GM23338 (cell line): ENCODE measurements at regions not wholly inside any gene's neighbourhood (a gene's known extent, or its start where the extent isn't known, plus 50 kb on each side); places are given as distances from the start of the nearest gene placed in this dataset.

Source experiments
- ATAC-seq: fragments of 200-7000 bp; cut with Tn5 transposase; 3 replicates; pipeline ENCODE4 v1.9.1; 2020
- DNase-seq: peaks from one replicate; pipeline ENCODE4 v3.0.0-alpha.2; 2015; ENCODE audit warnings: low spot score
- H2AFZ ChIP-seq: fragments of 200-600 bp; sonication (generic); 2 replicates; pipeline ENCODE4 v1.8.0; 2016; ENCODE audit warnings: antibody characterized with exemption, mild to moderate bottlenecking, moderate library complexity
- H3F3A ChIP-seq: fragments of 200-600 bp; sonication (generic); replicated peaks from 2 replicates; pipeline ENCODE4 v1.8.0; 2017; ENCODE audit warnings: antibody characterized with exemption, mixed run types, low read depth
- H3K27ac ChIP-seq: fragments of 200-600 bp; sonication (generic); 2 replicates; pipeline ENCODE4 v1.6.1; 2016; ENCODE audit warnings: low read depth
- H3K27me3 ChIP-seq: fragments of 200-600 bp; sonication (generic); 2 replicates; pipeline ENCODE4 v1.8.0; 2016; ENCODE audit warnings: mild to moderate bottlenecking, mixed run types, moderate library complexity; ENCODE audit not compliant: insufficient read depth
- H3K36me3 ChIP-seq: fragments of 200-600 bp; sonication (generic); 2 replicates; pipeline ENCODE4 v1.8.0; 2016; ENCODE audit warnings: mild to moderate bottlenecking; ENCODE audit not compliant: insufficient read depth
- H3K4me1 ChIP-seq: fragments of 200-600 bp; sonication (generic); 2 replicates; pipeline ENCODE4 v1.8.0; 2016; ENCODE audit warnings: mild to moderate bottlenecking, moderate library complexity; ENCODE audit not compliant: insufficient read depth
- H3K4me2 ChIP-seq: fragments of 200-600 bp; sonication (generic); 2 replicates; pipeline ENCODE4 v1.7.1; 2017; ENCODE audit warnings: mixed run types
- H3K4me3 ChIP-seq: fragments of 200-600 bp; sonication (generic); 2 replicates; pipeline ENCODE4 v1.6.1; 2016; ENCODE audit warnings: mixed run types
- H3K79me2 ChIP-seq: fragments of 200-600 bp; sonication (generic); replicated peaks from 2 replicates; pipeline ENCODE4 v1.8.0; 2017; ENCODE audit warnings: mild to moderate bottlenecking; ENCODE audit not compliant: insufficient read depth
- H3K9me2 ChIP-seq: fragments of 200-600 bp; sonication (generic); 2 replicates; pipeline ENCODE4 v1.8.0; 2017; ENCODE audit not compliant: insufficient read depth
- H4K20me1 ChIP-seq: fragments of 200-600 bp; sonication (generic); replicated peaks from 2 replicates; pipeline ENCODE4 v1.8.0; 2017; ENCODE audit warnings: mild to moderate bottlenecking; ENCODE audit not compliant: insufficient read depth
- H3K27ac Mint-ChIP-seq: 2 replicates; pipeline ENCODE4 v1.8.0; 2020; ENCODE audit warnings: inconsistent platforms, mild to moderate bottlenecking, moderate library complexity, mixed read lengths
- H3K27me3 Mint-ChIP-seq: 3 replicates; pipeline ENCODE4 v1.8.0; 2022; ENCODE audit warnings: low read depth, mild to moderate bottlenecking, moderate library complexity, mixed read lengths, inconsistent platforms; ENCODE audit not compliant: insufficient read depth, poor library complexity
- H3K36me3 Mint-ChIP-seq: 3 replicates; pipeline ENCODE4 v1.8.0; 2021; ENCODE audit warnings: low read depth, mild to moderate bottlenecking, inconsistent platforms, moderate library complexity, mixed read lengths
- H3K4me1 Mint-ChIP-seq: 3 replicates; pipeline ENCODE4 v1.8.0; 2020; ENCODE audit warnings: mild to moderate bottlenecking, inconsistent platforms, mixed read lengths
- H3K4me3 Mint-ChIP-seq: 3 replicates; pipeline ENCODE4 v1.8.0; 2021; ENCODE audit warnings: moderate library complexity, mild to moderate bottlenecking, inconsistent platforms, mixed read lengths
- H3K9me3 Mint-ChIP-seq: 3 replicates; pipeline ENCODE4 v1.8.0; 2020; ENCODE audit warnings: moderate library complexity, mild to moderate bottlenecking, inconsistent platforms, mixed read lengths
- CREB1 ChIP-seq: fragments of 250-450 bp; sonication (Bioruptor Pico); IDR thresholded peaks from 2 replicates; pipeline ENCODE4 v1.5.0; 2020; ENCODE audit warnings: low read depth, mild to moderate bottlenecking, moderate library complexity
- JUNB ChIP-seq: IDR thresholded peaks from one replicate; pipeline ENCODE4 v1.6.1; 2016; ENCODE audit warnings: antibody characterized with exemption; ENCODE audit not compliant: unreplicated experiment
- NANOG ChIP-seq: IDR thresholded peaks from 2 replicates; pipeline ENCODE4 v1.6.1; 2016; ENCODE audit warnings: antibody characterized with exemption, borderline replicate concordance
- POLR2AphosphoS5 ChIP-seq: IDR thresholded peaks from 2 replicates; pipeline ENCODE4 v1.6.1; 2016; ENCODE audit warnings: antibody characterized with exemption, low read depth
- ZNF114 ChIP-seq: fragments of 250-450 bp; sonication (Bioruptor Pico); IDR thresholded peaks from 2 replicates; pipeline ENCODE4 v1.5.0; 2020; ENCODE audit warnings: mild to moderate bottlenecking, moderate library complexity
- ZNF331 ChIP-seq: fragments of 250-450 bp; sonication (Bioruptor Pico); IDR thresholded peaks from 2 replicates; pipeline ENCODE4 v1.5.0; 2020; ENCODE audit warnings: low read depth, mild to moderate bottlenecking, moderate library complexity
- TF ChIP-seq, protein P1 (sequence below): IDR thresholded peaks from one replicate; pipeline ENCODE4 v1.6.1; 2018; ENCODE audit warnings: antibody characterized with exemption; ENCODE audit not compliant: unreplicated experiment
- TF ChIP-seq, protein P2 (sequence below), 2 experiments: fragments of 200-600 bp in 1 of 2; sonication (generic) in 1 of 2; conservative IDR thresholded peaks; 2 replicates each; pipeline versions ENCODE4 v1.5.1 to v1.6.1; 2016 to 2017; ENCODE audit warnings: antibody characterized with exemption in 2 of 2, low read depth in 2 of 2, mild to moderate bottlenecking in 2 of 2, moderate library complexity in 1 of 2

DNA sequence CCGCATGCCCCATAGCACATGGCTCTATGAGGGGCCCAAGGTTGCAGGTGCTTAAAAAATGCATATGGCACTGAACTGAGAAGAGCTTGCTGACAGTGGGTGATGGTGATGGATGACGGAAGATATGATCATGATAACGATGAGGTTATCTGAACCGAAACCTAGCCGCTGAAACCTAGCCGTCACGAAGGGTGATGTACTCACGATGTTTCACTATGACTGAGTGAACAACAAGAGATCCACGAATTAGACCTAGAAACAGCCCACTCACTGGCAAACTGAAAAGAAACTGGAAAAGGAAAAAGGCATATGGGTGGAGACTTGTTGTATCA lies 57.6 kb upstream of the BCL6 start (continued):
- TF ChIP-seq, protein P1, sequence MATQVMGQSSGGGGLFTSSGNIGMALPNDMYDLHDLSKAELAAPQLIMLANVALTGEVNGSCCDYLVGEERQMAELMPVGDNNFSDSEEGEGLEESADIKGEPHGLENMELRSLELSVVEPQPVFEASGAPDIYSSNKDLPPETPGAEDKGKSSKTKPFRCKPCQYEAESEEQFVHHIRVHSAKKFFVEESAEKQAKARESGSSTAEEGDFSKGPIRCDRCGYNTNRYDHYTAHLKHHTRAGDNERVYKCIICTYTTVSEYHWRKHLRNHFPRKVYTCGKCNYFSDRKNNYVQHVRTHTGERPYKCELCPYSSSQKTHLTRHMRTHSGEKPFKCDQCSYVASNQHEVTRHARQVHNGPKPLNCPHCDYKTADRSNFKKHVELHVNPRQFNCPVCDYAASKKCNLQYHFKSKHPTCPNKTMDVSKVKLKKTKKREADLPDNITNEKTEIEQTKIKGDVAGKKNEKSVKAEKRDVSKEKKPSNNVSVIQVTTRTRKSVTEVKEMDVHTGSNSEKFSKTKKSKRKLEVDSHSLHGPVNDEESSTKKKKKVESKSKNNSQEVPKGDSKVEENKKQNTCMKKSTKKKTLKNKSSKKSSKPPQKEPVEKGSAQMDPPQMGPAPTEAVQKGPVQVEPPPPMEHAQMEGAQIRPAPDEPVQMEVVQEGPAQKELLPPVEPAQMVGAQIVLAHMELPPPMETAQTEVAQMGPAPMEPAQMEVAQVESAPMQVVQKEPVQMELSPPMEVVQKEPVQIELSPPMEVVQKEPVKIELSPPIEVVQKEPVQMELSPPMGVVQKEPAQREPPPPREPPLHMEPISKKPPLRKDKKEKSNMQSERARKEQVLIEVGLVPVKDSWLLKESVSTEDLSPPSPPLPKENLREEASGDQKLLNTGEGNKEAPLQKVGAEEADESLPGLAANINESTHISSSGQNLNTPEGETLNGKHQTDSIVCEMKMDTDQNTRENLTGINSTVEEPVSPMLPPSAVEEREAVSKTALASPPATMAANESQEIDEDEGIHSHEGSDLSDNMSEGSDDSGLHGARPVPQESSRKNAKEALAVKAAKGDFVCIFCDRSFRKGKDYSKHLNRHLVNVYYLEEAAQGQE = no peak
- no peak for TF ChIP-seq CREB1 (CRISPR knock-in tag)

DNA sequence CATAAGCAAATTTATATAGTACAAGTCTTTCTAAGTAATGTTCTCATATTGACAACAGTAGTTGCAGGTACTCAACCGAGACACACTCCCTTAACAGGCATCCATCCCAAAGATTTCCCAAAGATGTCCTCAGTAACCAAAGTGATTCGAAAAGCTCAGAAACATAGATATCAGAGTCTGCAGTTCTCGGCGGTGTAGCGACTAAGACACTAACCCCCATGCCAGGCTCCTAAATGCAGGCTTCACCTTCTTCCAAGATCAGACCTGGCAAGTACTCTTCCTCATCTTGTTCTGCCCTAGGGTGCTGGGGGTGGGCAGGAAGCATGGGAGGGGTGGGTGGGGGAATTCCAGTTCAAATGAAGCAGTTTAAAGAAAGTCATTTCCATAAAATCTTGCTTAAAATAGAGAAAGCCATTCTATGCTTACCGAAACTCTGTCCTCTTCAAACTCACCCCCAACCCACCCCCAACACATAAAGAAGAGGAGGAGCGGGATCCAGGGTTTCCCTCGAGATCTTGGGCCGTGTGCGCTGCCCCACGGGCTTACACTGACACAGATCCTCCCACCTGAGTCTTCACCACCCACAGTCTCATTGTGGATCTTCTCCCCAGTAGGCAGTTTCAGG lies 59.0 kb upstream of the BCL6 start:
- TF ChIP-seq CREB1 (CRISPR knock-in tag) (no peak), ZNF331 (CRISPR knock-in tag) (no peak), ZNF114 (CRISPR knock-in tag) (no peak), NANOG (no peak), JUNB (no peak), POLR2AphosphoS5 (no peak)
- TF ChIP-seq, protein P2, sequence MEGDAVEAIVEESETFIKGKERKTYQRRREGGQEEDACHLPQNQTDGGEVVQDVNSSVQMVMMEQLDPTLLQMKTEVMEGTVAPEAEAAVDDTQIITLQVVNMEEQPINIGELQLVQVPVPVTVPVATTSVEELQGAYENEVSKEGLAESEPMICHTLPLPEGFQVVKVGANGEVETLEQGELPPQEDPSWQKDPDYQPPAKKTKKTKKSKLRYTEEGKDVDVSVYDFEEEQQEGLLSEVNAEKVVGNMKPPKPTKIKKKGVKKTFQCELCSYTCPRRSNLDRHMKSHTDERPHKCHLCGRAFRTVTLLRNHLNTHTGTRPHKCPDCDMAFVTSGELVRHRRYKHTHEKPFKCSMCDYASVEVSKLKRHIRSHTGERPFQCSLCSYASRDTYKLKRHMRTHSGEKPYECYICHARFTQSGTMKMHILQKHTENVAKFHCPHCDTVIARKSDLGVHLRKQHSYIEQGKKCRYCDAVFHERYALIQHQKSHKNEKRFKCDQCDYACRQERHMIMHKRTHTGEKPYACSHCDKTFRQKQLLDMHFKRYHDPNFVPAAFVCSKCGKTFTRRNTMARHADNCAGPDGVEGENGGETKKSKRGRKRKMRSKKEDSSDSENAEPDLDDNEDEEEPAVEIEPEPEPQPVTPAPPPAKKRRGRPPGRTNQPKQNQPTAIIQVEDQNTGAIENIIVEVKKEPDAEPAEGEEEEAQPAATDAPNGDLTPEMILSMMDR (conservative IDR thresholded peaks at IDR 0.05; ENCODE audit: low read depth in 2 of 2) = no peak
- TF ChIP-seq, protein P1 = no peak

More for the DNA sequence above, 59.0 kb upstream of the BCL6 start:
- H3K27ac ChIP-seq = no peak overlapping the region
- H3K36me3 ChIP-seq = no peaks in the 10 kb centered on the region
- no peak overlapping the region for H3K4me2 ChIP-seq
- peak overlapping the region; percentile 86 for H2AFZ ChIP-seq
- Mint-ChIP-seq H3K9me3 (peaks cover under 1% of the 10 kb centered on the region; the same call in 1 of the 3 replicates), H3K4me1 (peaks cover 16% of the 10 kb centered on the region), H3K27ac (no peak overlapping the region), H3K27me3 (peaks cover 3% of the 10 kb centered on the region), H3K4me3 (no peak overlapping the region), H3K36me3 (no peaks in the 10 kb centered on the region; the same call in 2 of the 3 replicates)
- DNase-seq (no peak), ATAC-seq (no peak)
- H4K20me1 ChIP-seq = no peaks in the 10 kb centered on the region
- H3K4me1 ChIP-seq = peaks cover 16% of the 10 kb centered on the region
- no peaks in the 10 kb centered on the region for H3K27me3 ChIP-seq
- H3F3A ChIP-seq = no peaks in the 10 kb centered on the region
- H3K9me2 ChIP-seq = peaks cover 5% of the 10 kb centered on the region; the same call in 1 of the 2 replicates
- no peaks in the 10 kb centered on the region for H3K79me2 ChIP-seq
- no peak overlapping the region for H3K4me3 ChIP-seq
